SK-N-MC (cell line): ENCODE measurements at regions not wholly inside any gene's neighbourhood (a gene's known extent, or its start where the extent isn't known, plus 50 kb on each side); places are given as distances from the start of the nearest gene placed in this dataset.

Experiments
- DNase-seq: peaks from one replicate; pipeline ENCODE4 v3.0.0-alpha.2; 2011; ENCODE audit warnings: low read depth, low spot score
- H3K27ac ChIP-seq: fragments of 200-600 bp; sonication (generic); 2 replicates; pipeline ENCODE4 v1.5.1; 2016; ENCODE audit warnings: mixed run types
- H3K36me3 ChIP-seq: fragments of 200-600 bp; sonication (generic); 2 replicates; pipeline ENCODE4 v1.6.1; 2017; ENCODE audit warnings: antibody characterized with exemption, low read length, mixed read lengths; ENCODE audit not compliant: insufficient read depth
- H3K4me3 ChIP-seq: fragments of 200-600 bp; sonication (generic); 2 replicates; pipeline ENCODE4 v1.5.1; 2016
- H3K9ac ChIP-seq: fragments of 200-600 bp; sonication (generic); 2 replicates; pipeline ENCODE4 v1.8.0; 2017; ENCODE audit warnings: mixed run types, mixed read lengths; ENCODE audit not compliant: insufficient read length
- H3K9me3 ChIP-seq: fragments of 200-600 bp; sonication (generic); 2 replicates; pipeline ENCODE4 v1.6.1; 2017; ENCODE audit warnings: low read depth, mild to moderate bottlenecking, antibody characterized with exemption, low read length, moderate library complexity, mixed read lengths
- EZH2 ChIP-seq: fragments of 200-600 bp; sonication (generic); IDR thresholded peaks from one replicate; pipeline ENCODE4 v1.6.1; 2017; ENCODE audit warnings: antibody characterized with exemption
- FOXP2 ChIP-seq: optimal IDR thresholded peaks from 2 replicates; pipeline ENCODE3; 2011; ENCODE audit warnings: mild to moderate bottlenecking, moderate library complexity; ENCODE audit not compliant: insufficient read depth; ENCODE audit errors: extremely low read length, control extremely low read depth
- POLR2AphosphoS5 ChIP-seq: IDR thresholded peaks from 2 replicates; pipeline ENCODE4 v1.6.1; 2012; ENCODE audit warnings: mild to moderate bottlenecking, low read depth, low read length, borderline replicate concordance

GRCh38 chr2:238578256-238578655, 151.5 kb downstream of the ASB1 start:
- no peak overlapping the region for H3K9ac ChIP-seq

DNA sequence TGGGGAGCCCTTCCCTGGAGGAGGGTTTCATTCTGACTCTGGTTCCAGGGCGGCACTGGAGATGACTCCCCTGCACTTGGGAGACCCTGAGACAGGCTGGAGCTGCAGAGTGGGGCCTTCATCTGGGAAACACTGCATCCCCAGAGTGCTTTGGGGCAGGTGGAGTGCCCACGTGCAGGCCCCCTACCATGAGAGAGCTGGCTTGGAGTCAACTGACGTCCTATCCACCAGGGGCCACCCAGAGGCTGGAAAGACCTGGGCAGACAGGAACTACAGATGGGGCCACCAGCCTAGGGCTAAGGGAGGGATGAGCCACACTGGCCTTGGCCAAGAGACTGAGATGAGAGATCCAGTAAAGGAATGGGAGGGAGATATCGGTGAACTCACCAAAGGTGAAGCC, 153.8 kb downstream of the ASB1 start:
- no peak overlapping the region for H3K27ac ChIP-seq
- no peak for DNase-seq
- no peaks in the 10 kb centered on the region for H3K9me3 ChIP-seq
- no peak overlapping the region for H3K9ac ChIP-seq
- H3K36me3 ChIP-seq, result no peaks in the 10 kb centered on the region
- no peak overlapping the region for H3K4me3 ChIP-seq
- TF ChIP-seq FOXP2 (no peak), EZH2 (no peak), POLR2AphosphoS5 (no peak)

More at GRCh38 chr2:238578256-238578655, 151.5 kb downstream of the ASB1 start:
- TF ChIP-seq FOXP2 (no peak), POLR2AphosphoS5 (no peak), EZH2 (no peak)
- H3K9me3 ChIP-seq, result no peaks in the 10 kb centered on the region
- no peak overlapping the region for H3K4me3 ChIP-seq
- H3K27ac ChIP-seq, result no peak overlapping the region
- DNase-seq, result no peak
- H3K36me3 ChIP-seq, result no peaks in the 10 kb centered on the region

GRCh38 chr2:238581126-238581525, 154.4 kb downstream of the ASB1 start:
- Histone ChIP-seq H3K27ac (no peak overlapping the region), H3K4me3 (no peak overlapping the region)
- no peak for DNase-seq

GRCh38 chr2:238582159-238582558, 155.4 kb downstream of the ASB1 start:
- TF ChIP-seq EZH2 (no peak), FOXP2 (no peak), POLR2AphosphoS5 (no peak)
- H3K9me3 ChIP-seq, result no peaks in the 10 kb centered on the region
- no peak overlapping the region for H3K27ac ChIP-seq
- no peak for DNase-seq
- H3K36me3 ChIP-seq, result no peaks in the 10 kb centered on the region
- no peak overlapping the region for H3K4me3 ChIP-seq
- no peak overlapping the region for H3K9ac ChIP-seq

More at GRCh38 chr2:238581126-238581525, 154.4 kb downstream of the ASB1 start:
- no peak for TF ChIP-seq POLR2AphosphoS5
- no peak for TF ChIP-seq FOXP2
- no peak for TF ChIP-seq EZH2
- Histone ChIP-seq H3K9me3 (no peaks in the 10 kb centered on the region), H3K9ac (no peak overlapping the region), H3K36me3 (no peaks in the 10 kb centered on the region)

- no peak for TF ChIP-seq POLR2AphosphoS5
- TF ChIP-seq FOXP2, result no peak
- no peak for TF ChIP-seq EZH2
- no peak for DNase-seq
- H3K36me3 ChIP-seq, result no peaks in the 10 kb centered on the region
- H3K9ac ChIP-seq, result no peak overlapping the region
- no peak overlapping the region for H3K27ac ChIP-seq
- no peaks in the 10 kb centered on the region for H3K9me3 ChIP-seq
- no peak overlapping the region for H3K4me3 ChIP-seq
Observed at GRCh38 chr2:238584617-238585016, 157.9 kb downstream of the ASB1 start.

DNA sequence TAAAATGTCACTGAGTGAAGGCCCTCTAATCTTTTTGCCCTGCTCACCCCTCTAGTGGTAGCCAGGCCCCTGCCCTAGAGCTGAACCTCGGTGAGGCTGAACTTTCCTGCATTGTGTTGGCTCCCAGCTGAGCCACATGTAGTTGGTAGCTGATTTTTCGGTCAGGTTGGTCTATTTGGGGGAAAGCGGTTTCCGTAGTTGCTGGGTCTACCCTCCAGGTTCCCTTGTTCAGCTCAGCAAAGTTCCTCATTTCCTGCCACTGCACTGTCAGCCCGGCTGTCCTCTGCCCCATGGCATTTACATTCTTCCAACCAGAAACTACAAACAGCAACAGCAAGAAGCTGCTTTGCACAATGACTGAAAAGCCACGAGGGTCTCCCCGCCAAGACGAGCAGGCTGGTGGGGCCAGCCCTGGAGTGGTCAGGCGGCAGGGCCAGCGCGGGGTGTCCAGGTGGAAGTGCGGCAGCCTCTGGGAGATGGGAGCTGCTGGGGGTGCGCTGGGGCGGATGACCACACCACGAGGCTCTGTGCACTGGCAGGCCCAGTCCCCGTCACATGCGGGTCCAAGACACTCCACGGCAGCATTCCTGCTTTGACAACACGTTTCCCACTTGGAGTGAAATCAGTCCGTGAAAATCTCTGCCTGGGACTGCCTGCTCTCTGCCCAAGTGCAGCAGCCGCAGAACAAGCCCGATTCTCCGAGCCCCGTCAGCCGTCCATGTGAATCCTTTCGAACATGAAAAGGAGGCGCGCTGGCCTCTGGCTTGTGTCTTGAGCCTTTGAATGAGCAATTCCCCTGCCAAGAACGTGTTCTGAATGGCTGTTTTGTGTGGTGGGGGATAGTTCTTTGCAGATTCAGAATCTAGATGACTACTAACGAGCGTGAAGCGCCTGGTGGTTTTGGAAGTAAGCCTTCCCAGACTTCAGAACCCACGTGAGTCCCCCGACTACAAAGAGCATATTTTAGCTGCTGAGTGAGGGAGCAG, 159.4 kb downstream of the ASB1 start:
- H3K9ac ChIP-seq, result no peak overlapping the region
- no peaks in the 10 kb centered on the region for H3K36me3 ChIP-seq
- H3K9me3 ChIP-seq, result no peaks in the 10 kb centered on the region
- TF ChIP-seq FOXP2 (no peak), EZH2 (no peak), POLR2AphosphoS5 (no peak)
- no peak overlapping the region for H3K4me3 ChIP-seq
- no peak overlapping the region for H3K27ac ChIP-seq
- no peak for DNase-seq

GRCh38 chr2:238586931-238587775, 160.4 kb downstream of the ASB1 start:
- Histone ChIP-seq H3K36me3 (no peaks in the 10 kb centered on the region), H3K9ac (no peak overlapping the region), H3K9me3 (no peaks in the 10 kb centered on the region), H3K4me3 (no peak overlapping the region), H3K27ac (no peak overlapping the region)
- DNase-seq, result no peak
- TF ChIP-seq EZH2, result no peak
- TF ChIP-seq POLR2AphosphoS5, result no peak
- no peak for TF ChIP-seq FOXP2
